Lung microvascular endothelial cell (primary cell): ENCODE measurements at regions not wholly inside any gene's neighbourhood (a gene's known extent, or its start where the extent isn't known, plus 50 kb on each side); places are given as distances from the start of the nearest gene placed in this dataset.

Source experiments
- DNase-seq, 2 donors: peaks; one replicate each; pipeline versions ENCODE4 v3.0.0 to v3.0.0-alpha.2; 2010; ENCODE audit warnings: low read depth in 2 of 2

GRCh38 chr2:58890865-58891525, 649.9 kb upstream of the FANCL start:
- DNase-seq = no peak

GRCh38 chr2:58886009-58886408, 644.9 kb upstream of the FANCL start:
- DNase-seq = no peak

DNA sequence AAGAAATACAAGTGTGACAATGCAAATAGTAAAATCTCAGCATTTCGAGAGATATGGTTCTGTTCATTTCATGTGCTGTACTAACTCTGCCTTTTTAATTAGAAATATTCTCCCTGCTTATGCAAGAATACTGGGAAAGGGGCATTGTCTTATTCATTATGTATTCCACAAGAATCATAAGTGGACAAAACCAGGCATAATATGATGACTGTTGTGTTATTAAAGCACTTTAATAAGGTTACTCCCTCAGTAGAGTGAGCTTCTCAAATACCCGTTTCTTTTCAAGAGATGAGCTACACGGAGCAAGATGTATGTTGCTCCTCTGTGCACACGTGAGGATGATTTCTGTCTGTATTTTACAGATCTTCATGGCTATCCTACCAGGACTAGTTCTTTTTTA, 638.7 kb upstream of the FANCL start:
- DNase-seq = no peak

DNA sequence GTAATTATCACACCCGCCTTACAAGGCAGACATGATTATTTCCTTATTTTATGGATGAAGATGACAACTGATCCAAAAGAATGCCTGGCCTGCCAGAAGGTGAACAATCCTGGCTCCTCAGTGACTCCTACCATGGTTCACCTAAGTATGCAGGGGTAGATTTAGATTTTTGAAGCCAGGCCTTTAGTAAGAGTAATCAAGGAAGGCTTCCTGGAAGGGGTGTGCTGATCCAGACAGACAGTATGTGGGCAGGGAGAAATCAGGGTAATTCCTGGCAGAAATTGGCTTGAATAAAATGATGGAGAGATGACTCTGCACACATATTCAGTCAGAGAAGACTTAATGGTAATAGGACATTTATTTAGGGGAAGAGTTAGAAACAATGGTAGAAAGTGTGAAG, 637.7 kb upstream of the FANCL start:
- no peak for DNase-seq

- no peak for DNase-seq
Observed at GRCh38 chr2:58876126-58876525, 635.0 kb upstream of the FANCL start.

GRCh38 chr2:58875436-58875835, 634.3 kb upstream of the FANCL start:
- no peak for DNase-seq

DNA sequence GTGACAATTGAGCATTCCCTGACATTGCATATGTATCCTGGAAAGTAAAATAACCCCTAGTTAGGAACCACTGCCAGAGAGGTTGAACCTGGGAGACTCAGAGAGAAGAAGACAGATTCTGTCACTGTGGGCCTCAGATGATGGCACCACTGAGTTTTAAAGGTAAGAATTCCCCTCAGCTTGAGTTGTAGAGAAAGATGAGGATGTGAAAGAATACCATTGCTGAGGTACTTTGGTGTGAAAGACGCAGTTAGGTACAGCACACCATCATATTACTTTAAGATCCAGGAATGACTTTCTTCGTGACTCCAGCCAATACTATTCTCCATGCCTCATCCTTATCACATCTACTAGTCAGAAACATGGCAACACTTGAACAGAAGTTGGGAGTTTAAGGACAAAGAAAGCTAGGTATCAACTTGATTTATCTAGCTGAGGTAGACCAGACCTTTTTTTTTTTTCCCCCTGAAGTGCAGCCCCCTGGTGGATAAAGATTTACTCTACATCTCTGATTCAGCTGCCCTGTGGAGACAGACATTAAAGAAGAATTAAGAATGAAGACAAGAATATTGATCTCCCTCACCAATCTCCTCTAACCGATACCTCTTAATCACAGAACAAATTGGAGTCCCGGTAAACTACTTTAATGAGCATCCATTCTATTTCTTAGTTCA, 630.5 kb upstream of the FANCL start:
- peak in 1 of 2 donors; percentile 3 for DNase-seq

GRCh38 chr2:58870704-58871103, 629.6 kb upstream of the FANCL start:
- peak in 1 of 2 donors; percentile 2 for DNase-seq

GRCh38 chr2:58866946-58867345, 625.8 kb upstream of the FANCL start:
- no peak for DNase-seq

GRCh38 chr2:58866527-58866926, 625.4 kb upstream of the FANCL start:
- no peak for DNase-seq

DNA sequence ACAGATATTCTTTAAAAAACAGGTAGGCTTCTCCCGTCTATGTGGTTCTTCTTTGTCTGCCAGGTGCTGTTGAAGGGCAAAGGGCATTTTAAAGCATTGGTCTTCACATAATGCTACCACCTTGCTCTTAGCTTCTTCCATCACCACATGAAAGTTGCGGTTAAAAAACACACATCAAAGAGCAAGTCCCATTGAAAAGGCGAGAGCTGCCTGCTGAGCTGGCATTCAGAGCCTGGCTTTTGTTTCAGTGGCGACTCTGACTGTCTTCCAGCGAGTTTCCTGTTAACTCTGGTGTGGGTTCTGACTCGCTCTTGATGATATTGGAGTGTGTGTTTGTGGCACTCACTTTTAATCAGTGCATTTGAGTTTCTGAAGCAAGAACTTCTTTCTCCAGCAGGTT, 624.9 kb upstream of the FANCL start:
- no peak for DNase-seq

DNA sequence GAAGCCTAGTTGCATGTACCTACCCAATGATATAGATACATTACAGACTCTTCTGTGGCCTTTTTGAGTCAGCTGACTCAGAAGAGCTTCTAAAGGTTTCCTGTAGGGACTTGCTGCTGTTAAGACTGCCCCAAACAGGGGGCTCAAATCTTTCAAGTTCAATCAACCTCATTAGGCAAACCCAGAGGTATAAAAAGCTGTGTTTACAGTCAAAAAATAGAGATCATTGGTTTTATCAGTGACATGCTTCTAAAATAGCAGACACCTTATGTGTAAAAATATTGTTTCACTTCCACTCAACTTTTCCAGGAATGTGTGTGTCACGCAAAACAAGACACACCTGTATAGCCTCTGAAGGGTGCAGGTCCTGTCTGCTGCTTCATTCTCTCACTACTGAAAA, 624.3 kb upstream of the FANCL start:
- DNase-seq = no peak

DNA sequence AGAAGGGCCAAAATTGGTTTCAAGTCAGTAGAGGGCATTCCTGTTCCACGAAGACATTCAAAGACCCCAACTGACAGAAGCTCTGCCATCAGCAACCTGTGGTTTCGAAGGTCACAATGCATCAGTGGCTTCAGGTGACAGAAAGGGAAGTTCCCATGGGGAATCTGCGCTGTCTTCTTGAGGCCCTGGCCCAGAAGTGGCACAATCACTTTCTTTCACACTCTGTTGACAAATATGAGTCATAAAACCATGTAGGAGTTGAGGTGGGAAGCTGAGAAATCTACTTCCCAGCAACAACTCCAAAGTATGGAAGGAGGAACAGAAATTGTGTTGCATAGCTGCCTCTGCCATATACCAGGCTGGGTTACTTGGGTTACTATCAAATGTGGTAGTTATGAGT, 621.1 kb upstream of the FANCL start:
- no peak for DNase-seq

DNA sequence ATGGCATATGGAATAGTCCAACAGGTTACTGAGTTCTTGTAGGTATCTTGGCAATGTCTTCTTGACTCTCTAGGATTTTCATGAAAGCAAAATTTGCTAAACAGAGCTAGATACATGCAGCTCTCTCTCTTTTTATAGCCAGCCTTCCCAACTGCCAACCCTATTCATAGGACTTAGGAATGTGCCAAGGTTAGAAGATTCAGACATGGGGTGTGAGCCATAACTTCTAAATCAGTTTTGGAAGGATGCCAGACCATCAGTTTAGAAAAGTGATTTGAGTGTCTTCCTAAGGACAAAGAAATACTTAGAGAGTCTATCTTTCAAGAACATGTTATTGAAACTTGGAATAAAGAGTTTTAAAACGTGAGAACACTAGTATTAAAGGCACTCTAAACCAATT, 619.5 kb upstream of the FANCL start:
- DNase-seq = no peak

DNA sequence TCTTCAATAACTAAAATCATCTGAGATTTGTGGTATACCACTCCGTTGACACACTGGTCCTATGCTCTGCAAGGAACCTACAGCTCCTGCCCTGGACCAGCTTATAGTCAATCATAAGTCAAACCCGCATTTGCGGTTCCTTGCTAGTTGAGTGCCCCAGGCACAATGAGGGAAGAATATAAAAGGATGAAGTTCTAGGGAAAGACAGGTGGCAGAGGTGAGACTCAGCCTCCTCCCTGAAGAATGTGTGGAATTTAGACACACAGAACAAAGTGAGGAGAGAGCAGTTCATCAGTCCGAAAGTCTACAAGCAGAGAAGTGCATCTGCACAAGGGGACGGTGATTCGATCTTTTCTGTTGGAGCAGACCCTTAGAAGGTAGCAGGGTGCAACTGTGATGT, 615.0 kb upstream of the FANCL start:
- DNase-seq = no peak

DNA sequence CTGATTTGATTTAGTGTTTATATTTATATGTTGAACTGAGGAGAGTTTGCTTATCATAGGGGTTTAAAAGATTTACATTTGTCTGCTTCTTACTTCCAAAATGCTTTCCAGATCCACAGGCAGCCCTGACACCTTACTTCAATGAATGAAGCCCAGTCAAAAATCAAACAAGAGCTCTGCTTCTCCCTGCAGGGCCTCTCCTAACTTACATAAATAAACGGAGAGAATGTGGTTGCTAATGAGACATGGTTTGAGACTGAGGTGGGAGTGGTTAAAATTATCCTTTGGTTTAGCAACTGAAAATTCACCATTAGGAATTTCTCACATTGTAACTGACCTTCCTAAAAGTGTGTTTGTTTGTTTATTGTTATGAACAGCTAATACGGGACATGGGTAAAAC, 612.3 kb upstream of the FANCL start:
- DNase-seq = no peak

DNA sequence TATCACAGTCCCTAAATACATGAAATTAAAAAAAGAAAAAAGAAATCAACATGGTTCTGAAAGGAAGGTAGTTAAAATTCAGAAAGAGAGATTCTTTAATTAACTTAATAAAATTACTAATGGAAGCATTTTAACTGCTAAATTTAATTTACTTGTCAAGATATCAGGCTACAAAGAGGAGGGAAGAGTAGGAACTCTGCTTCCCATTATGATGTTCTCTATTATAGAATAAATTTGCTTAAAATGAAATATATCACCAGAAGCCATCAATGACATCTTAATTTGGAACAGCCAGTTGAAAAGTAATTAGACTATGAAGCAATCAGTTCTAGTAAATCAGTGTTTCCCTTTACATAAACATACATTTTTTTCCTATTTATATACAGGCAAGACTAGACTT, 611.8 kb upstream of the FANCL start:
- no peak for DNase-seq

GRCh38 chr2:58852243-58852642, 611.1 kb upstream of the FANCL start:
- DNase-seq = no peak

- no peak for DNase-seq
Observed at GRCh38 chr2:58851598-58851997, 610.5 kb upstream of the FANCL start.

GRCh38 chr2:58845011-58845410, 603.9 kb upstream of the FANCL start:
- no peak for DNase-seq

DNA sequence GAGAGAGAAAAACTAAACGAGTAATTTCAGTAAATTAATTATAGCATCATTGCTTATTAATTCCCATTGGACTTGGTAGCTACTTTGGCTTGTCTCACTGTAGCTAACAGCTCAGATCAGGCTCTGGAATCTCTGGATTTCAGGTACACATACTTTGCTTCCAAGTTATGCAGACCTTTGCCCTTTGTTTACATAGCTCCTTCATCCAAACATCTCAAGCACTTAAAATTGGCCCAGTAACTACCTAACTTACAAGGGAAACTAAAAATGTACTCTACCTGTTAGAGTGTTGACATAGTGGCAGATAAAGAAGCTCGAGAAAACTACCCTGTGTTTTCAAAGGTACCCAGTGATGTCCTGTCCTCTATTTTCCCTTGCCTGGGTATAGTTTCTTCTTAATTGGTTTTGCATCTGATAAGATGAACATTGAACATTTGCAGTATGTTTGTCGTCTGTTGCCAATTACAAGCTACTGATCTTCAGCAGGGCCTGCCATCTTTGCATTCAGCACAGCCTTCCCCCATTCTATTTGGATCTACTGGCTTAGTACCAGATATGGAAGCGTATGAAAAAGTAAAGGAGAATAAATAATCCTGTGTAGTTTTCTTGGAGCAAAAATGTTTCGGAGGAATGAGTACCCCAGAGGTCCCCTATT, 601.5 kb upstream of the FANCL start:
- no peak for DNase-seq

DNA sequence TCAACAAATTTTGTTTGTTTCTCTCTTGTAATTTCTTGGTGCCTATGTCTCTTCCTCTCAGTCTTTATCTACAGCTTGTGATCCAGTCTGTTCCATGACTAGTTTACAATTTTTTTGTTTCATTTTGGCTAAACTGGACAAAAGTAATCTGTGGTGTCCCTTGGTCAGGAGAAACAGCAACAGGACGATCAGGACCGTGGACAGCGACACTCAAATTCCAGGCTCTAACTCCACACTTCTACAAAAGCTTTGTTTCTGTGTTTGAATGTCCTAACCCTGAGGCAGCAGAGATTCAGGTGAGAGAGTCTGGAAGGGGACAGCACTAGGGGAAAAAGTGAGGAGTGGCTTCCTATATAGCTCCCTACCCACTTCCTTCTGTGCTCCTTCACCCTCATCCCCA, 593.3 kb upstream of the FANCL start:
- DNase-seq = peak; percentile 39 to 43

DNA sequence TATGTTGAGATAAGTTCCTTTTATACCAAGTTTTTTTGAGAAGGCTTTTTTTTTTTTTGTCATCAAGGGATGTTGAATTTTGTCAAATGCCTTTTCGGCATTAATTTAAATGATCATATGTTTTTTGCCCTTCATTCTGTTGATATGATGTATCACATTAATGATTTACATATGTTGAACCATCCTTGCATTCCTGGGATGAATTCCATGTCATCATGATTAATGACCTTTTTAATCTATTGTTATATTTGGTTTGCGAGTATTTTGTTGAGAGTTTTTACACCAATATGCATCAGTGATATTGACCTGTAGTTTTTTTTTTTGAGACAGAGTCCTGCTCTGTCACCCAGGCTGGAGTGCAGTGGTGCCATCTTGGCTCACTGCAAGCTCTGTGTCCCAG, 585.7 kb upstream of the FANCL start:
- no peak for DNase-seq
